ENCODE measurements at regions not wholly inside any gene's neighbourhood (a gene's known extent, or its start where the extent isn't known, plus 50 kb on each side); places are given as distances from the start of the nearest gene placed in this dataset.

DNA sequence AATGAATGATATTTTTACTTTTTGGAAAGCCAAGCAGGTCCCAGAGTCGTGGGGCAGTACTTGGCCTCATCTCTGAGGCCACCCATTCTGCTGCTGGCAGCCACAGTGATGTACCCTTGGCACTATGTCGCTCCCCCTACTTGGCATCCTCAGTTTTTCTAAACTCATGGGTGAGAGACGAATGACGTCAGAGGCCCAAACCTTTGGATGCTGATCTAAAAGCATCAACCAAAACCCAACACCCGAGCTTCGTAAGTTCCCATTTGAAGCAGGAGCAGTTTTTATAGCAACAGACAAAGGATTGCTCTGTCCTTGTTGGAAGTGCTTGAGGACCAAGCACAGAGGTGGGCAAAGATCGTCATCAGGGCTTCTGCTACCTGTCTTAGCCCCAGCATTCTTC, 212.9 kb downstream of the PAX1 start:
- Histone ChIP-seq H3K4me1 (ENCODE audit: low read depth) (no peaks in the 10 kb centered on the region), H3K27ac (no peak overlapping the region), H3K9me3 (ENCODE audit: low read depth) (no peaks in the 10 kb centered on the region), H3K36me3 (no peaks in the 10 kb centered on the region), H3K4me3 (no peak overlapping the region), H3K27me3 (no peaks in the 10 kb centered on the region)
- TF ChIP-seq, protein P1, sequence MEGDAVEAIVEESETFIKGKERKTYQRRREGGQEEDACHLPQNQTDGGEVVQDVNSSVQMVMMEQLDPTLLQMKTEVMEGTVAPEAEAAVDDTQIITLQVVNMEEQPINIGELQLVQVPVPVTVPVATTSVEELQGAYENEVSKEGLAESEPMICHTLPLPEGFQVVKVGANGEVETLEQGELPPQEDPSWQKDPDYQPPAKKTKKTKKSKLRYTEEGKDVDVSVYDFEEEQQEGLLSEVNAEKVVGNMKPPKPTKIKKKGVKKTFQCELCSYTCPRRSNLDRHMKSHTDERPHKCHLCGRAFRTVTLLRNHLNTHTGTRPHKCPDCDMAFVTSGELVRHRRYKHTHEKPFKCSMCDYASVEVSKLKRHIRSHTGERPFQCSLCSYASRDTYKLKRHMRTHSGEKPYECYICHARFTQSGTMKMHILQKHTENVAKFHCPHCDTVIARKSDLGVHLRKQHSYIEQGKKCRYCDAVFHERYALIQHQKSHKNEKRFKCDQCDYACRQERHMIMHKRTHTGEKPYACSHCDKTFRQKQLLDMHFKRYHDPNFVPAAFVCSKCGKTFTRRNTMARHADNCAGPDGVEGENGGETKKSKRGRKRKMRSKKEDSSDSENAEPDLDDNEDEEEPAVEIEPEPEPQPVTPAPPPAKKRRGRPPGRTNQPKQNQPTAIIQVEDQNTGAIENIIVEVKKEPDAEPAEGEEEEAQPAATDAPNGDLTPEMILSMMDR (IDR thresholded peaks at IDR 0.05; ENCODE audit: low read depth, low read length), result no peak
- DNase-seq (ENCODE audit: low read depth in 1 of 2, low spot score in 1 of 2), result no peak

DNA sequence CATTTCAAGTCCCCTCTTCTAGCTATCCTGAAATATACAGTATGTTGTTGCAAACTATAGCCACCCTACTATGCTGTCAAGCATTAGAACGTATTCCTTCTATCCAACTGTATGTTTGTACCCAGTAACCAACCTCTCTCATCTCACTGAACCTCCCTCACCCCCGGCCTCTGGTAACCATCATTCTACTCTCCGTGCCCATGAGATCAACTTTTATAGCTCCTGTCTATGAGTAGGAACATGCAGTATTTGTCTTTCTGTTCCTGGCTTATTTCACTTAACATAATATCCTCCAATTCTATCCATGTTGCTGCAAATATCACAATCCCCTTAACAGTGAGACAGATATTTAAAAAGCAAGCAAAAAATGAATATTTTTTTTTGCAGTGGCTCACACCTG, 196.9 kb downstream of the PAX1 start:
- no peak for DNase-seq (ENCODE audit: low read depth in 1 of 2, low spot score in 1 of 2)
- no peak overlapping the region for H3K4me3 ChIP-seq
- no peaks in the 10 kb centered on the region for H3K36me3 ChIP-seq
- peak overlapping the region; percentile 18 for H3K27ac ChIP-seq
- H3K27me3 ChIP-seq, result no peaks in the 10 kb centered on the region
- no peaks in the 10 kb centered on the region for H3K9me3 ChIP-seq (ENCODE audit: low read depth)
- TF ChIP-seq, protein P1 (IDR thresholded peaks at IDR 0.05; ENCODE audit: low read depth, low read length), result no peak
- H3K4me1 ChIP-seq (ENCODE audit: low read depth), result peaks cover 13% of the 10 kb centered on the region

DNA sequence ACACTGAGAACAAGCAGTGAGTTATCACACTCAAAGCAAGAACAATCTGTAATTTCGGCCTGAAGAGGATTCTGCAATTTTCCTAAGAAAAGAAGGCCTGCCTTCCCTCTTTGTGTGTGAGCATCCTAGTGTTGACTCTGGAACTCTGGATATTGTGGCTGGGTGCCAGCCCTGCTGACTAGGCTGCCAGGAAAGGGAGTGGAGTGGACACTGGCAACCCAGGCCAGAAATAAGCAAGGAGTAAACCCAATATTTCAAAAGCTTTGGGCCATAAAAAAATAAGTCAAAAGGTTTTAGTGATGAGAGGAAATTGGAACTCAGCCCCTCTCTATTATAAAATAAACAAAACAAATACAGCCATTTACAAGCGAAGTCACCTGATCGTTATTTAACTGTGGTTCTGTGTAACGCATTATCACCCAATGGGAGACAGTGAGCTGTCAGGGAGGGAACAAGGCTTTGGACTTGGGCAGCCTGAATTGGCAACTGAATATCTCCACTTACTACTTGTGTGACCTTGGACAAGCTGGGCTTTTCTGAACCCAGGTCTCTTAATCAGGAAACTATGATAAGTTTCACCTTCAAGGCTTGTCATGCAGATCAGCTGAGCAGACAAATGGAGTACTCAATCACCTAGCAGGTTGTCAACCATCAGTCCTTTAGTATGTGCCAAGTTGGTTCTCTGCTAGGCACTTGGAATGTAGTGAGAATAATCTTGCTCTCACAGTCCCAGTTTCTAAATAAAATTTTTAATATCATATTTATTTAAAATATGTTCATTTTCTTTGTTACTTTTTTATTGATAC, 196.2 kb downstream of the PAX1 start:
- H3K27me3 ChIP-seq, result no peaks in the 10 kb centered on the region
- TF ChIP-seq, protein P1 (IDR thresholded peaks at IDR 0.05; ENCODE audit: low read depth, low read length), result no peak
- H3K36me3 ChIP-seq, result no peaks in the 10 kb centered on the region
- no peak overlapping the region for H3K4me3 ChIP-seq
- no peaks in the 10 kb centered on the region for H3K9me3 ChIP-seq (ENCODE audit: low read depth)
- peak in 1 of 2 donors; percentile 49 for DNase-seq (ENCODE audit: low read depth in 1 of 2, low spot score in 1 of 2)
- H3K27ac ChIP-seq, result peak overlapping the region; percentile 18
- H3K4me1 ChIP-seq (ENCODE audit: low read depth), result peaks cover 13% of the 10 kb centered on the region

DNA sequence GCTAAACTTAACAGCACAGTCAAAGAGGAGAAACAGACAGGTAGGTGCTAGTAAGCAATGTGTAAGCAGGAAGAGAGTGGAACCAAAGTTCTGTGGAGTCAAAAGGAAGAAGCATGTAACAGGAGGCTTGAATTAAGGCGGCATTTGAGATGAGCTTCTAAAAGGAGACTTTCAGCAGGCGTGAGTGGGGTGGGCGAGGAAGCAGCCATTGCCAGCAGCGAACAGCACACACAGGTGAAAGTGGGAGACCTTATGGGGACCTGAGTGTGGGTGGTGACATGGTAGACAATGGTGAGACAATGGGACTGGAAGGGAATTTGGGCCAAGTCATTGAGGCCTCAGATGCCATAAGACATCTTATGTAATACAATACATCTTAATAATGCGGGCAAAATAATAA, 195.0 kb downstream of the PAX1 start:
- Histone ChIP-seq H3K27ac (no peak overlapping the region), H3K36me3 (no peaks in the 10 kb centered on the region), H3K4me1 (ENCODE audit: low read depth) (peaks cover 13% of the 10 kb centered on the region), H3K9me3 (ENCODE audit: low read depth) (no peaks in the 10 kb centered on the region), H3K4me3 (no peak overlapping the region), H3K27me3 (no peaks in the 10 kb centered on the region)
- DNase-seq (ENCODE audit: low read depth in 1 of 2, low spot score in 1 of 2), result no peak
- TF ChIP-seq, protein P1 (IDR thresholded peaks at IDR 0.05; ENCODE audit: low read depth, low read length), result no peak

DNA sequence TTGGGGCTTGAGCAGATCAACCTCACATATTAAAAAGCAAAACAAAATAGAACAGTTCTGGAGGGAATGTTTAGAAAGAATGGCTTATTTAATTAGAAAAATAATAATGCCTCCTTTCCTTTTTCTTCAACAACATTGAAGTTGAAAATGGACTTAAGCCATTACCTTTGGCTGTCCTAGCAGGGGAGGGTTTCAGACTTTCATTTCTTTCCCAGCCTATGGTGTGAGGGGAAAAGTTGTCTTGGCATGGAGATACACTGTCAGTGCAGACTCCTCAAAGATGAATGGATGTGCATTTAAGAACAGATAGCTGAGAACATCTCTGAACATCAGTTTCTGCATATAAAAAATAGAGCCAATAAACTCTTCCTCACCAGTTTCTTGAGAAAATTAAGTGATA, 169.5 kb downstream of the PAX1 start:
- Histone ChIP-seq H3K9me3 (ENCODE audit: low read depth) (no peaks in the 10 kb centered on the region), H3K27ac (no peak overlapping the region), H3K4me1 (ENCODE audit: low read depth) (no peaks in the 10 kb centered on the region), H3K36me3 (no peaks in the 10 kb centered on the region), H3K4me3 (no peak overlapping the region), H3K27me3 (no peaks in the 10 kb centered on the region)
- TF ChIP-seq, protein P1 (IDR thresholded peaks at IDR 0.05; ENCODE audit: low read depth, low read length), result no peak
- DNase-seq (ENCODE audit: low read depth in 1 of 2, low spot score in 1 of 2), result no peak
